DOHH2 (cell line): ENCODE measurements at regions not wholly inside any gene's neighbourhood (a gene's known extent, or its start where the extent isn't known, plus 50 kb on each side); places are given as distances from the start of the nearest gene placed in this dataset.

Experiments used
- CTCF ChIP-seq: fragments of 200-600 bp; sonication (generic); IDR thresholded peaks from one replicate; pipeline ENCODE4 v1.5.1; 2014; ENCODE audit warnings: antibody characterized with exemption, mild to moderate bottlenecking, low read depth, low read length; ENCODE audit not compliant: poor library complexity, severe bottlenecking
- EZH2phosphoT487 ChIP-seq: fragments of 200-600 bp; sonication (generic); IDR thresholded peaks from 2 replicates; pipeline ENCODE4 v1.6.1; 2017; ENCODE audit warnings: borderline replicate concordance, mild to moderate bottlenecking, antibody characterized with exemption, low read length, moderate library complexity, mixed read lengths

GRCh38 chr15:38017721-38018120, 83.3 kb downstream of the TMCO5A start:
- no peak for TF ChIP-seq CTCF
- no peak for TF ChIP-seq EZH2phosphoT487
